Superior temporal gyrus (tissue), 1 donor: ENCODE measurements at regions not wholly inside any gene's neighbourhood (a gene's known extent, or its start where the extent isn't known, plus 50 kb on each side); places are given as distances from the start of the nearest gene placed in this dataset.
"Not testable (repeated sequence)": the region's sequence is repeated elsewhere in the genome, so short reads cannot be mapped to it uniquely, and the experiment has no call there.

Experiments
- DNase-seq: peaks from one replicate; pipeline ENCODE4 v3.0.0-alpha.2; 2016; ENCODE audit errors: extremely low spot score

- peak; percentile 86 for DNase-seq
These were observed 208.4 kb downstream of the TPST1 start for GRCh38 chr7:66413379-66414114.

- no peak for DNase-seq
These were observed 210.6 kb downstream of the TPST1 start for GRCh38 chr7:66415659-66416265.

GRCh38 chr7:66418537-66418936, 210.1 kb upstream of the KCTD7 start:
- DNase-seq: no peak

GRCh38 chr7:66419210-66419609, 209.5 kb upstream of the KCTD7 start:
- no peak for DNase-seq

GRCh38 chr7:66421830-66422475, 206.7 kb upstream of the KCTD7 start:
- DNase-seq: no peak

- DNase-seq: no peak
These were observed 205.0 kb upstream of the KCTD7 start for GRCh38 chr7:66423729-66424128.

GRCh38 chr7:66426332-66426731, 202.3 kb upstream of the KCTD7 start:
- DNase-seq: no peak

GRCh38 chr7:66426996-66427395, 201.7 kb upstream of the KCTD7 start:
- no peak for DNase-seq

- DNase-seq: no peak
These were observed 200.7 kb upstream of the KCTD7 start for GRCh38 chr7:66427956-66428355.

- no peak for DNase-seq
These were observed 199.1 kb upstream of the KCTD7 start for GRCh38 chr7:66429498-66430163.

- no peak for DNase-seq
These were observed 198.5 kb upstream of the KCTD7 start for GRCh38 chr7:66430164-66430545.

GRCh38 chr7:66438703-66439405, 189.8 kb upstream of the KCTD7 start:
- DNase-seq: not testable (repeated sequence)

GRCh38 chr7:66442385-66442784, 186.3 kb upstream of the KCTD7 start:
- no peak for DNase-seq

GRCh38 chr7:66443946-66444345, 184.7 kb upstream of the KCTD7 start:
- DNase-seq: no peak

- DNase-seq: not testable (repeated sequence)
These were observed 181.7 kb upstream of the KCTD7 start for GRCh38 chr7:66447007-66447406.

GRCh38 chr7:66450814-66451213, 177.9 kb upstream of the KCTD7 start:
- not testable (repeated sequence) for DNase-seq

- DNase-seq: not testable (repeated sequence)
These were observed 177.0 kb upstream of the KCTD7 start for GRCh38 chr7:66451713-66452112.

GRCh38 chr7:66452165-66452564, 176.5 kb upstream of the KCTD7 start:
- no peak for DNase-seq

GRCh38 chr7:66453340-66453739, 175.3 kb upstream of the KCTD7 start:
- no peak for DNase-seq

GRCh38 chr7:66454600-66455225, 174.0 kb upstream of the KCTD7 start:
- no peak for DNase-seq

- DNase-seq: not testable (repeated sequence)
These were observed 173.2 kb upstream of the KCTD7 start for GRCh38 chr7:66455432-66455831.
